Panc1 (cell line): ENCODE measurements at regions not wholly inside any gene's neighbourhood (a gene's known extent, or its start where the extent isn't known, plus 50 kb on each side); places are given as distances from the start of the nearest gene placed in this dataset.

Source experiments
- ATAC-seq: fragments of 200-7000 bp; cut with Tn5 transposase; 2 replicates; pipeline ENCODE4 v1.9.1; 2020; ENCODE audit warnings: mild to moderate bottlenecking, moderate library complexity
- BruUV-seq: library from RNA; stranded (reverse); fragments of 400-500 nt; replicated peaks from 2 replicates; lab custom pipeline; 2021; lab: Mats Ljungman, UMichigan
- CTCF ChIA-PET: fragments of 300-600 bp; sonication (Branson Sonifier 250); formaldehyde crosslinking; loops from one replicate; lab custom pipeline; 2022; ENCODE audit warnings: antibody characterized with exemption; lab: Charles Lee
- POLR2A ChIA-PET: fragments of 300-600 bp; sonication (Branson Sonifier 250); formaldehyde crosslinking; loops from one replicate; lab custom pipeline; 2022; ENCODE audit warnings: antibody characterized with exemption; lab: Charles Lee
- DNase-seq: peaks from one replicate; pipeline ENCODE4 v3.0.0-alpha.2; 2010; ENCODE audit warnings: low read depth, low spot score
- H3K27ac ChIP-seq: 2 replicates; pipeline ENCODE4 v1.5.1; 2011; ENCODE audit warnings: mild to moderate bottlenecking, low read length, inconsistent platforms
- H3K27me3 ChIP-seq: fragments of 200-500 bp; sonication (Bioruptor generic); 2 replicates; pipeline ENCODE4 v1.6.0; 2014; ENCODE audit warnings: low read length, inconsistent platforms; ENCODE audit not compliant: control insufficient read depth, insufficient read depth
- H3K36me3 ChIP-seq: fragments of 200-500 bp; sonication (Bioruptor generic); 2 replicates; pipeline ENCODE4 v1.5.1; 2014; ENCODE audit warnings: inconsistent platforms, mild to moderate bottlenecking, low read length, moderate library complexity; ENCODE audit not compliant: control insufficient read depth, insufficient read depth
- H3K4me1 ChIP-seq: 2 replicates; pipeline ENCODE4 v1.5.1; 2011; ENCODE audit warnings: inconsistent platforms, mild to moderate bottlenecking, low read length, moderate library complexity; ENCODE audit not compliant: control insufficient read depth, insufficient read depth
- H3K4me3 ChIP-seq, 2 experiments: 2 replicates each; pipeline ENCODE4 v1.5.1; 2011 to 2012; ENCODE audit warnings: low read depth in 2 of 2, low read length in 2 of 2, mild to moderate bottlenecking in 2 of 2, inconsistent platforms in 1 of 2, moderate library complexity in 1 of 2
- H3K9me3 ChIP-seq: fragments of 200-500 bp; sonication (Bioruptor generic); 2 replicates; pipeline ENCODE4 v1.5.1; 2014; ENCODE audit warnings: low read depth, mild to moderate bottlenecking, inconsistent platforms, low read length, moderate library complexity; ENCODE audit not compliant: control insufficient read depth, insufficient read depth
- CTCF ChIP-seq: fragments of 450-650 bp; IDR thresholded peaks from 2 replicates; pipeline ENCODE4 v1.5.1; 2017; ENCODE audit warnings: mild to moderate bottlenecking
- POLR2AphosphoS5 ChIP-seq: IDR thresholded peaks from 2 replicates; pipeline ENCODE4 v1.6.1; 2012; ENCODE audit warnings: mild to moderate bottlenecking, low read depth, low read length, moderate library complexity
- REST ChIP-seq, 2 experiments: IDR thresholded peaks; 2 replicates each; pipeline ENCODE4 v1.6.1; 2011 to 2012; ENCODE audit warnings: low read depth in 2 of 2, control low read depth in 1 of 2, low read length in 1 of 2, mild to moderate bottlenecking in 1 of 2, moderate library complexity in 1 of 2; ENCODE audit not compliant: insufficient read depth in 1 of 2
- SIN3A ChIP-seq: IDR thresholded peaks from 2 replicates; pipeline ENCODE4 v1.6.1; 2012; ENCODE audit warnings: low read depth, mild to moderate bottlenecking, low read length, moderate library complexity, borderline replicate concordance; ENCODE audit not compliant: insufficient read depth
- TCF7L2 ChIP-seq: IDR thresholded peaks from 2 replicates; pipeline ENCODE4 v1.6.1; 2011; ENCODE audit warnings: mild to moderate bottlenecking, low read depth, low read length, inconsistent platforms
- in situ Hi-C: cut with HindIII; loops from 2 replicates; pipeline ENCODE4 v1.10.0; 2016; ENCODE audit warnings: low sequenced_read_pairs, low pct_unique_long_range_greater_than_20kb
- intact Hi-C: fragments of 100-400 bp; cut with micrococcal nuclease; formaldehyde crosslinking; loops from one replicate; pipeline ENCODE4 v1.10.0; 2022; ENCODE audit not compliant: unreplicated experiment

DNA sequence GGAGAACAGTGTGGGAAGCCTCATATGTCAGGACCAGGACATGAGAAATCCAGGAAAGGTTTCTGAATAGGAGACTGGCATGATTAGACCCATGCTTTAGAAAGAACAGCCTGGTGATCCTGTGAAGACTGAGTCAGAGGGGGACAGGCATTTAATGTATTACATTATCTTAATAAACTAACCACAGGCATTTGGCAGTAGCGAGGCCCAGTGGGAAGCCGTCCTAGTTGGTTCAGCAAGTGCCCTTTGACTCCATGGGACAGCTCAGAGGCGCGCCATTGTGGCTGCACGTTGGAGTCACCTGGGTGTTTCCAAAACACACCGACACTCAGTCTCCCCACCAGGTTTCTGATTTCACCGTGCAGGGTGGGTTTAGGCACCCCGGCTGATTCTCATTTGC lies 90.5 kb upstream of the DGKG start:
- CTCF ChIA-PET: no interaction called here
- no peaks in the 10 kb centered on the region for H3K36me3 ChIP-seq
- peaks cover 30% of the 10 kb centered on the region; the same call in 1 of the 2 replicates for H3K27me3 ChIP-seq
- no TSS peak for BruUV-seq
- no peak overlapping the region for H3K4me3 ChIP-seq
- in situ Hi-C loops (no loop called here), intact Hi-C loops (no loop called here)
- H3K27ac ChIP-seq: no peak overlapping the region
- no peaks in the 10 kb centered on the region for H3K9me3 ChIP-seq
- TF ChIP-seq SIN3A (no peak), REST (IDR thresholded peaks at IDR 0.05; ENCODE audit: insufficient read depth in 1 of 2, low read depth in 2 of 2, low read length in 1 of 2) (no peak), TCF7L2 (no peak), POLR2AphosphoS5 (no peak)
- POLR2A ChIA-PET: no interaction called here
- DNase-seq: no peak
- H3K4me1 ChIP-seq: peaks cover 7% of the 10 kb centered on the region; the same call in 1 of the 2 replicates
- ATAC-seq: peak; percentile 91

DNA sequence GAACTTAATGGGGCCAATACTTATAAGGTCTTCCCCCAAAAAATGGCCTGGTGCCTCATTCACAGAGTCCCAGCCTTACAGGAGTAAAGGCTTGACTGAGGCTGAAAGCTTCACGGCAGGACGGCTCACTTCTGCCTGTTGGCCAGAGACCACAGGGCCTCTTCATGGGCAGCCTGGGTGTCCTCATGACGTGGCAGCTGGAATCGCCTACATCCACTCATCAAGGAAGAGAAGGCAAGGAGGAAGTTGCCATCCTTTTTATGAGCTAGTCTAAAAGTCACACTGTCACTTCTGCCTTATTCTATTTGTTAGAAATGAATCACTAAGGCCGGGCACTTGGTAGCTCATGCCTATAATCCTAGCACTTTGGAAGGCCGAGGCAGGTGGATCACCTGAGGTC lies 89.3 kb upstream of the DGKG start:
- H3K4me1 ChIP-seq: peaks cover 7% of the 10 kb centered on the region; the same call in 1 of the 2 replicates
- no peak for TF ChIP-seq POLR2AphosphoS5
- no peak for TF ChIP-seq REST (IDR thresholded peaks at IDR 0.05; ENCODE audit: insufficient read depth in 1 of 2, low read depth in 2 of 2, low read length in 1 of 2)
- in situ Hi-C loops: no loop called here
- POLR2A ChIA-PET: no interaction called here
- H3K36me3 ChIP-seq: no peaks in the 10 kb centered on the region
- no peak for DNase-seq
- no TSS peak for BruUV-seq
- CTCF ChIA-PET: no interaction called here
- H3K9me3 ChIP-seq: no peaks in the 10 kb centered on the region
- intact Hi-C loops: no loop called here
- no peak overlapping the region for H3K27ac ChIP-seq
- peaks cover 37% of the 10 kb centered on the region for H3K27me3 ChIP-seq
- no peak for ATAC-seq
- H3K4me3 ChIP-seq: no peak overlapping the region

GRCh38 chr3:186444974-186445373 lies 82.9 kb upstream of the DGKG start:
- ATAC-seq: no peak
- CTCF ChIA-PET: no interaction called here
- in situ Hi-C loops: no loop called here

More at GRCh38 chr3:186444974-186445373, 82.9 kb upstream of the DGKG start:
- Histone ChIP-seq H3K4me1 (no peaks in the 10 kb centered on the region), H3K9me3 (no peaks in the 10 kb centered on the region), H3K27me3 (peaks cover 28% of the 10 kb centered on the region), H3K36me3 (no peaks in the 10 kb centered on the region), H3K27ac (no peak overlapping the region), H3K4me3 (no peak overlapping the region)
- POLR2A ChIA-PET: no interaction called here
- intact Hi-C loops: no loop called here
- TF ChIP-seq SIN3A (no peak), POLR2AphosphoS5 (no peak), CTCF (no peak)
- BruUV-seq: no TSS peak
- no peak for DNase-seq
